GM12878 (cell line): ENCODE measurements at regions not wholly inside any gene's neighbourhood (a gene's known extent, or its start where the extent isn't known, plus 50 kb on each side); places are given as distances from the start of the nearest gene placed in this dataset.

Experiments used
- ASH2L ChIP-seq: fragments of 300-600, 200-600 bp; sonication (generic); IDR thresholded peaks from 2 replicates; pipeline ENCODE4 v1.6.1; 2017; ENCODE audit warnings: low read depth, mild to moderate bottlenecking, borderline replicate concordance
- NR2C2 ChIP-seq: IDR thresholded peaks from 2 replicates; pipeline ENCODE4 v1.6.1; 2011; ENCODE audit warnings: borderline replicate concordance, low read depth; ENCODE audit not compliant: control insufficient read depth, insufficient read length
- SMC3 ChIP-seq: IDR thresholded peaks from 2 replicates; pipeline ENCODE4 v1.6.1; 2011; ENCODE audit warnings: low read length, improper control_type of control experiment, borderline replicate concordance
- SP1 ChIP-seq: IDR thresholded peaks from one replicate; pipeline ENCODE4 v1.6.1; 2011; ENCODE audit warnings: low read depth, low read length
- TF ChIP-seq, protein P1 (sequence below), 3 experiments: IDR thresholded peaks in 2 of 3; conservative IDR thresholded peaks in 1 of 3; 2 replicates each; pipeline ENCODE4 v1.5.1; 2011; ENCODE audit warnings: low read depth in 3 of 3, low read length in 3 of 3, mild to moderate bottlenecking in 3 of 3, control low read depth in 2 of 3, moderate library complexity in 2 of 3, inconsistent platforms in 1 of 3, mixed read lengths in 1 of 3; ENCODE audit not compliant: control insufficient read depth in 2 of 3, insufficient read depth in 1 of 3; ENCODE audit errors: extremely low read depth in 1 of 3

- TF ChIP-seq, protein P1, sequence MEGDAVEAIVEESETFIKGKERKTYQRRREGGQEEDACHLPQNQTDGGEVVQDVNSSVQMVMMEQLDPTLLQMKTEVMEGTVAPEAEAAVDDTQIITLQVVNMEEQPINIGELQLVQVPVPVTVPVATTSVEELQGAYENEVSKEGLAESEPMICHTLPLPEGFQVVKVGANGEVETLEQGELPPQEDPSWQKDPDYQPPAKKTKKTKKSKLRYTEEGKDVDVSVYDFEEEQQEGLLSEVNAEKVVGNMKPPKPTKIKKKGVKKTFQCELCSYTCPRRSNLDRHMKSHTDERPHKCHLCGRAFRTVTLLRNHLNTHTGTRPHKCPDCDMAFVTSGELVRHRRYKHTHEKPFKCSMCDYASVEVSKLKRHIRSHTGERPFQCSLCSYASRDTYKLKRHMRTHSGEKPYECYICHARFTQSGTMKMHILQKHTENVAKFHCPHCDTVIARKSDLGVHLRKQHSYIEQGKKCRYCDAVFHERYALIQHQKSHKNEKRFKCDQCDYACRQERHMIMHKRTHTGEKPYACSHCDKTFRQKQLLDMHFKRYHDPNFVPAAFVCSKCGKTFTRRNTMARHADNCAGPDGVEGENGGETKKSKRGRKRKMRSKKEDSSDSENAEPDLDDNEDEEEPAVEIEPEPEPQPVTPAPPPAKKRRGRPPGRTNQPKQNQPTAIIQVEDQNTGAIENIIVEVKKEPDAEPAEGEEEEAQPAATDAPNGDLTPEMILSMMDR (IDR thresholded peaks at IDR 0.05 in 2 of 3, conservative IDR thresholded peaks at IDR 0.05 in 1 of 3; ENCODE audit: control insufficient read depth in 2 of 3, extremely low read depth in 1 of 3, insufficient read depth in 1 of 3, low read depth in 3 of 3, low read length in 3 of 3): no peak
- TF ChIP-seq SP1: no peak
- no peak for TF ChIP-seq NR2C2
- no peak for TF ChIP-seq ASH2L
- no peak for TF ChIP-seq SMC3
Observed at GRCh38 chr1:100799548-100799947, 80.0 kb downstream of the VCAM1 start.
